Loucy (cell line): ENCODE measurements at regions not wholly inside any gene's neighbourhood (a gene's known extent, or its start where the extent isn't known, plus 50 kb on each side); places are given as distances from the start of the nearest gene placed in this dataset.

Source experiments
- H2AFZ ChIP-seq: fragments of 200-600 bp; sonication (generic); 2 replicates; pipeline ENCODE4 v1.6.0; 2016; ENCODE audit warnings: antibody characterized with exemption, mild to moderate bottlenecking, low read length, moderate library complexity
- H3F3A ChIP-seq: fragments of 200-600 bp; 2 replicates; pipeline ENCODE4 v1.6.0; 2016; ENCODE audit warnings: antibody characterized with exemption, low read depth, mild to moderate bottlenecking
- H3K27me3 ChIP-seq: fragments of 200-600 bp; sonication (generic); 2 replicates; pipeline ENCODE4 v1.6.1; 2014; ENCODE audit warnings: low read length, mild to moderate bottlenecking; ENCODE audit not compliant: insufficient read depth, poor library complexity, severe bottlenecking
- H3K36me3 ChIP-seq: fragments of 200-600 bp; sonication (generic); 2 replicates; pipeline ENCODE4 v1.6.1; 2016; ENCODE audit warnings: low read length; ENCODE audit not compliant: insufficient read depth
- H3K4me1 ChIP-seq: fragments of 200-600 bp; sonication (generic); 2 replicates; pipeline ENCODE4 v1.5.1; 2014; ENCODE audit warnings: low read length, mild to moderate bottlenecking; ENCODE audit not compliant: insufficient read depth, poor library complexity, severe bottlenecking
- H3K4me2 ChIP-seq: fragments of 200-600 bp; sonication (generic); 2 replicates; pipeline ENCODE4 v1.6.0; 2014; ENCODE audit warnings: antibody characterized with exemption, low read length, low read depth, mild to moderate bottlenecking; ENCODE audit not compliant: poor library complexity, severe bottlenecking
- H3K4me3 ChIP-seq: fragments of 200-600 bp; sonication (generic); 2 replicates; pipeline ENCODE4 v1.5.1; 2014; ENCODE audit warnings: low read length, mild to moderate bottlenecking, mixed read lengths; ENCODE audit not compliant: poor library complexity, severe bottlenecking
- H3K79me2 ChIP-seq: fragments of 200-600 bp; sonication (generic); 2 replicates; pipeline ENCODE4 v1.6.1; 2014; ENCODE audit warnings: low read length; ENCODE audit not compliant: insufficient read depth
- H3K9ac ChIP-seq: fragments of 200-600 bp; sonication (generic); 2 replicates; pipeline ENCODE4 v1.6.0; 2014; ENCODE audit warnings: mild to moderate bottlenecking, low read depth, low read length, moderate library complexity; ENCODE audit not compliant: poor library complexity, severe bottlenecking
- H3K9me2 ChIP-seq: fragments of 200-600 bp; sonication (generic); replicated peaks from 2 replicates; pipeline ENCODE4 v1.6.1; 2016; ENCODE audit warnings: low read depth, low read length, mixed read lengths
- H3K9me3 ChIP-seq: fragments of 200-600 bp; sonication (generic); 2 replicates; pipeline ENCODE4 v1.6.1; 2014; ENCODE audit warnings: mild to moderate bottlenecking, antibody characterized with exemption, low read length, low read depth; ENCODE audit not compliant: insufficient read depth
- H4K20me1 ChIP-seq: fragments of 200-600 bp; sonication (generic); 2 replicates; pipeline ENCODE4 v1.6.0; 2014; ENCODE audit warnings: antibody characterized with exemption, low read length, mild to moderate bottlenecking; ENCODE audit not compliant: insufficient read depth, poor library complexity, severe bottlenecking
- CTCF ChIP-seq: fragments of 200-600 bp; sonication (generic); conservative IDR thresholded peaks from 2 replicates; pipeline ENCODE4 v1.5.1; 2014; ENCODE audit warnings: mild to moderate bottlenecking, antibody characterized with exemption, low read length
- EZH2phosphoT487 ChIP-seq: fragments of 200-600 bp; IDR thresholded peaks from 2 replicates; pipeline ENCODE4 v1.6.1; 2018; ENCODE audit warnings: antibody characterized with exemption, mild to moderate bottlenecking, moderate library complexity, borderline replicate concordance

DNA sequence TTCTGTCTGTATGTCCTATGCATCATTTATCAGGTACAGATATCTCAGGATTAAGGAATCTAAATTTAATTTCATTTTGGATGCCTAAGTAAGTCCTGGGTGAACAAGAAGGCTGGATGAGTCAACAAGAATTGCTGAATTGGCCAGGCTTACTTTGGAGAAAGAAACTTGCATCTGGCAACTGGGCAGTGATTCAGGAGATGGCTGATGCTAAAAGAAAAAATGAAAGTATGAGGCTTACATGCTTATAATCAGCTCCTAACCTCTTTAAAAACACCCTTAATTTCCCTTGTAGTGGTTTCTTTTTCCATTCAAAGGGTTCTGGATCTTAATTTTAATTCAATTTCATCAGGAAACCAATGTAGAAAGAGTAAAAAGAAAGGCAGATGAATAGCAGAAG lies 228.8 kb upstream of the PEX5L start:
- Histone ChIP-seq H2AFZ (peak overlapping the region; percentile 67; the same call in 1 of the 2 replicates), H4K20me1 (no peaks in the 10 kb centered on the region), H3K27me3 (no peaks in the 10 kb centered on the region), H3K36me3 (no peaks in the 10 kb centered on the region), H3K79me2 (no peaks in the 10 kb centered on the region), H3K4me3 (no peak overlapping the region), H3K4me1 (peaks cover 16% of the 10 kb centered on the region), H3K9me3 (no peaks in the 10 kb centered on the region; the same call in 1 of the 2 replicates), H3K9me2 (no peaks in the 10 kb centered on the region), H3F3A (no peaks in the 10 kb centered on the region), H3K4me2 (peak overlapping the region; percentile 13), H3K9ac (no peak overlapping the region)
- TF ChIP-seq CTCF (no peak), EZH2phosphoT487 (no peak)

DNA sequence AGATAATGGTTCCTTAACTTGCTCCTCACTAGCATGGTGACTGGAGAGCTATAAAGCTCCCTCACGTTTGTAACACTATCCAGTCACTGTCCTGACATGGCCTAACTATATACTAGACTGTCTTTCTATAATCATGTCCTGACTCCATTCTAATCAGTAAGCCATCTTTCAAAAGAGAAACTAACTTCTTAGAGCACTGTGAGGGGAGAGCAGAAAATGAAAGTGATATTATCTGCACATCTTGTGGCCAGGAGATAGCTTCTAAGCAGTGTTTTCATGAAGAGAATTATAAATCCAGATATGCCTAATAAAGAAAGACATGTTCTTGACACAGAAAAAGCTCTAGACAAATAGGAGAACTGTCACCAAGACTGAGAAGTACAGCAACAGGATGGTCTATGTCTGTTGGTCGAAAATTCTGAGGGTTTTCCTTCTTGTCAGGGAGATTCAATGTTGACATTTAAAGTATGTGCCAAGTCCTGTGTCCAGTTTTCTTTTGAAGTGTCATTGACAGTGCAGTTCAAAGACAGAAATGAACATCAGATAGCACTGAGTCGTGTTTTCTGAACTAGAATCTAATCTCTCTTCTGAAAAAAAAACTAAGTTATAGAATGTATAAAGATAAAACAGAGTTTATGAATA lies 230.6 kb upstream of the PEX5L start:
- Histone ChIP-seq H3K36me3 (no peaks in the 10 kb centered on the region), H3K4me1 (peaks cover 16% of the 10 kb centered on the region), H4K20me1 (no peaks in the 10 kb centered on the region), H3F3A (no peaks in the 10 kb centered on the region), H3K9ac (peak overlapping the region; percentile 31), H3K9me2 (no peaks in the 10 kb centered on the region), H3K9me3 (no peaks in the 10 kb centered on the region), H3K27me3 (no peaks in the 10 kb centered on the region), H3K79me2 (no peaks in the 10 kb centered on the region), H3K4me3 (peak overlapping the region; percentile 56), H3K4me2 (peak overlapping the region; percentile 62), H2AFZ (peak overlapping the region; percentile 86)
- TF ChIP-seq EZH2phosphoT487: no peak
- no peak for TF ChIP-seq CTCF

DNA sequence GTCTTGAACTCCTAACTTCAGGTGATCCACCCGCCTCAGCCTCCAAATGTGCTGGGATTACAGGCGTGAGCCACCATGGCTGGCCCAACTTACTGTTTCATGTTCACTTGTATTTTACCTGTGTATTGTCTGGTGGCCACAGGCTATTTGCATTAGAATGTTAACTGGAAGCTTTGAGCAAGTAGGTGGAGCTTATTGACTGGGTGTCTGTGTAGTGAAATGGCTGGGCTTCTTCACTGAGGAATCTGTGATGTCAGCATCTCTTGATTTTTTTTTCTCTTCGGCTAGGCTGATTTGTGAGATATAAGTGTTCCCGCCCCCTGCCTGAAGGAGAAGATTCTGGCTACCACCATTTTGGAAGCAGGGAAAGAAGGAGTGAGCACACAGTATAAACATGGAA lies 237.8 kb upstream of the PEX5L start:
- no peaks in the 10 kb centered on the region for H3F3A ChIP-seq
- no peak overlapping the region for H2AFZ ChIP-seq
- no peak overlapping the region for H3K4me2 ChIP-seq
- no peaks in the 10 kb centered on the region for H4K20me1 ChIP-seq
- H3K4me1 ChIP-seq: no peaks in the 10 kb centered on the region
- H3K79me2 ChIP-seq: no peaks in the 10 kb centered on the region
- no peak for TF ChIP-seq EZH2phosphoT487
- TF ChIP-seq CTCF: no peak
- no peak overlapping the region for H3K4me3 ChIP-seq
- H3K9me2 ChIP-seq: no peaks in the 10 kb centered on the region
- no peaks in the 10 kb centered on the region for H3K9me3 ChIP-seq
- H3K36me3 ChIP-seq: no peaks in the 10 kb centered on the region
- H3K9ac ChIP-seq: no peak overlapping the region
- no peaks in the 10 kb centered on the region for H3K27me3 ChIP-seq
